Neural progenitor cell (in vitro differentiated cells): ENCODE measurements at regions not wholly inside any gene's neighbourhood (a gene's known extent, or its start where the extent isn't known, plus 50 kb on each side); places are given as distances from the start of the nearest gene placed in this dataset.

ENCODE experiments used
- CTCF ChIP-seq: fragments of 200-600 bp; sonication (generic); IDR thresholded peaks from 2 replicates; pipeline ENCODE4 v1.5.1; 2017; ENCODE audit warnings: antibody characterized with exemption, mild to moderate bottlenecking
- EZH2 ChIP-seq: fragments of 200-600 bp; sonication (generic); IDR thresholded peaks from 2 replicates; pipeline ENCODE4 v1.6.1; 2017; ENCODE audit warnings: antibody characterized with exemption, mild to moderate bottlenecking, moderate library complexity
- EZH2phosphoT487 ChIP-seq: fragments of 200-600 bp; sonication (generic); IDR thresholded peaks from 2 replicates; pipeline ENCODE4 v1.6.1; 2017; ENCODE audit warnings: antibody characterized with exemption

- TF ChIP-seq CTCF (no peak), EZH2phosphoT487 (no peak), EZH2 (no peak)
These were observed 509.9 kb downstream of the TENT5A start for GRCh38 chr6:81242624-81243023.
